ENCODE measurements at regions not wholly inside any gene's neighbourhood (a gene's known extent, or its start where the extent isn't known, plus 50 kb on each side); places are given as distances from the start of the nearest gene placed in this dataset.

GRCh38 chr3:73175698-73176097 lies 114.2 kb downstream of the EBLN2 start:
- no peak for DNase-seq (ENCODE audit: extremely low spot score)
- Histone ChIP-seq H3K36me3 (no peaks in the 10 kb centered on the region), H3K9me3 (no peaks in the 10 kb centered on the region), H3K27ac (replicated peaks in 1 of 4) (no peak overlapping the region), H3K27me3 (no peaks in the 10 kb centered on the region), H3K4me1 (no peaks in the 10 kb centered on the region), H3K4me3 (no peak overlapping the region)
- intact Hi-C loops (cut with DNase I) = no loop called here
- WGBS = 100% methylated on average over 1 of the region's 1 CpG
- TF ChIP-seq CTCF (IDR thresholded peaks at IDR 0.05) (no peak), POLR2A (IDR thresholded peaks at IDR 0.05; ENCODE audit: low read depth) (no peak), POLR2AphosphoS5 (IDR thresholded peaks at IDR 0.05) (no peak), EP300 (IDR thresholded peaks at IDR 0.05) (no peak)

GRCh38 chr3:73176941-73177340 lies 115.5 kb downstream of the EBLN2 start:
- 94% methylated on average over 2 of the region's 2 CpGs for WGBS
- no peak overlapping the region for H3K27ac ChIP-seq (replicated peaks in 1 of 4)
- intact Hi-C loops (cut with DNase I) = no loop called here
- no peaks in the 10 kb centered on the region for H3K27me3 ChIP-seq
- H3K9me3 ChIP-seq = no peaks in the 10 kb centered on the region
- no peaks in the 10 kb centered on the region for H3K36me3 ChIP-seq
- TF ChIP-seq CTCF (IDR thresholded peaks at IDR 0.05) (no peak), POLR2A (IDR thresholded peaks at IDR 0.05; ENCODE audit: low read depth) (no peak), EP300 (IDR thresholded peaks at IDR 0.05) (no peak)
- no peak overlapping the region for H3K4me3 ChIP-seq
- no peak for DNase-seq (ENCODE audit: extremely low spot score)
- H3K4me1 ChIP-seq = no peaks in the 10 kb centered on the region

- no peaks in the 10 kb centered on the region for H3K9me3 ChIP-seq
- 90% methylated on average over 1 of the region's 1 CpG for WGBS
Observed at GRCh38 chr3:73177827-73178226, 116.4 kb downstream of the EBLN2 start.

GRCh38 chr3:73179601-73180000 lies 118.1 kb downstream of the EBLN2 start:
- H3K27ac ChIP-seq (replicated peaks in 1 of 4) = no peak overlapping the region
- no peaks in the 10 kb centered on the region for H3K36me3 ChIP-seq
- no peak overlapping the region for H3K4me3 ChIP-seq
- TF ChIP-seq CTCF (IDR thresholded peaks at IDR 0.05) (no peak), POLR2AphosphoS5 (IDR thresholded peaks at IDR 0.05) (no peak), EP300 (IDR thresholded peaks at IDR 0.05) (no peak), POLR2A (IDR thresholded peaks at IDR 0.05; ENCODE audit: low read depth) (no peak)
- no peak for DNase-seq (ENCODE audit: extremely low spot score)
- 94% methylated on average over 4 of the region's 4 CpGs for WGBS
- H3K4me1 ChIP-seq = no peaks in the 10 kb centered on the region
- H3K27me3 ChIP-seq = no peaks in the 10 kb centered on the region
- no peaks in the 10 kb centered on the region for H3K9me3 ChIP-seq
- intact Hi-C loops (cut with DNase I) = no loop called here

More at GRCh38 chr3:73177827-73178226, 116.4 kb downstream of the EBLN2 start:
- no peak for TF ChIP-seq CTCF (IDR thresholded peaks at IDR 0.05)
- no peak for TF ChIP-seq EP300 (IDR thresholded peaks at IDR 0.05)
- TF ChIP-seq POLR2AphosphoS5 (IDR thresholded peaks at IDR 0.05) = no peak
- intact Hi-C loops (cut with DNase I) = no loop called here
- no peak for DNase-seq (ENCODE audit: extremely low spot score)
- Histone ChIP-seq H3K27me3 (no peaks in the 10 kb centered on the region), H3K36me3 (no peaks in the 10 kb centered on the region), H3K4me1 (no peaks in the 10 kb centered on the region), H3K27ac (replicated peaks in 1 of 4) (no peak overlapping the region), H3K4me3 (no peak overlapping the region)

GRCh38 chr3:73186741-73187140 lies 125.3 kb downstream of the EBLN2 start:
- Histone ChIP-seq H3K4me1 (no peaks in the 10 kb centered on the region), H3K27ac (replicated peaks in 1 of 4) (no peak overlapping the region), H3K9me3 (no peaks in the 10 kb centered on the region), H3K36me3 (no peaks in the 10 kb centered on the region), H3K27me3 (no peaks in the 10 kb centered on the region), H3K4me3 (no peak overlapping the region)
- intact Hi-C loops (cut with DNase I) = no loop called here
- TF ChIP-seq POLR2AphosphoS5 (IDR thresholded peaks at IDR 0.05) (no peak), CTCF (IDR thresholded peaks at IDR 0.05) (no peak), POLR2A (IDR thresholded peaks at IDR 0.05; ENCODE audit: low read depth) (no peak)
- 83% methylated on average over 1 of the region's 1 CpG for WGBS
- no peak for DNase-seq (ENCODE audit: extremely low spot score)
